ENCODE measurements at regions not wholly inside any gene's neighbourhood (a gene's known extent, or its start where the extent isn't known, plus 50 kb on each side); places are given as distances from the start of the nearest gene placed in this dataset.

DNA sequence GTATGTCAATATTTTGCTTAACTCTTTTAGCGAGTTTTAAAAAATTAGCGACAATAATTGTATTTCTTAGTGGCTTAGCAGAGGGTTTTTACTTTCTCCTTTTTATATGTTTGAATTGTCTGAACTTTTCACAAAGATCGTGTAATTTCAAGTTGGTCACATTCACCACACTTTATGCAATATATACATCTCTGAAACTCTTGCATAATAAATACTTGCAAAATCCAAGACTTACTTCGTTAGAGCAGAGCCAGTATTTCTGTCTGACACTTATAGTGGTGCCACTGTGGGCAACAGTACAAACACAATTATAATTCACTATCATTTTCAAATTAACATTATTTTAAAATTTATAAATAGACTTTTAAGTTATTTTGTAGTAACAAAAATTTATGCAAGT lies 62.0 kb downstream of the SUCNR1 start:
- DNase-seq (ENCODE audit: low read depth in 1 of 2, low spot score in 1 of 2), result no peak

DNA sequence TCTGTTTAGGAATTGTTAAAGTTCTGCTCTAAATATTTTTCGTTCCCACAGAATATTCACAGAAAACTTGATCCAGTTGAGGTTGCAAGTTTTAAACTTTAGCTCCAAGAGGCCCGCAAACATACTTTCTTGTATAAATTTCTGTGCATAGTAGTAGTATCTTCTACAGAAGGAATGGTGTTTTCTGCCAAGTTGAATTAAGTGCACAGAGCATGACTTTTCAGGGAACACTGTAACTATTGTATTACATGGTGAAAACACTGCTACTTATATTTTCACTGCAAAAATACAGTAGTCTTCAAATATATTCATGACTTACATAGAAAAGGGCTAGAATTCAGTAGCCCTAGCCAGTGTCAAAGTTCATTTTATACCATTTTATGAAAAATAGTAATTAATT lies 67.0 kb downstream of the SUCNR1 start:
- no peak for DNase-seq (ENCODE audit: low read depth in 1 of 2, low spot score in 1 of 2)

- DNase-seq (ENCODE audit: low read depth in 1 of 2, low spot score in 1 of 2), result no peak
Observed at GRCh38 chr3:151943539-151943938, 70.1 kb downstream of the SUCNR1 start.

- DNase-seq (ENCODE audit: low read depth in 1 of 2, low spot score in 1 of 2), result no peak
Observed at GRCh38 chr3:151944356-151944755, 70.9 kb downstream of the SUCNR1 start.

DNA sequence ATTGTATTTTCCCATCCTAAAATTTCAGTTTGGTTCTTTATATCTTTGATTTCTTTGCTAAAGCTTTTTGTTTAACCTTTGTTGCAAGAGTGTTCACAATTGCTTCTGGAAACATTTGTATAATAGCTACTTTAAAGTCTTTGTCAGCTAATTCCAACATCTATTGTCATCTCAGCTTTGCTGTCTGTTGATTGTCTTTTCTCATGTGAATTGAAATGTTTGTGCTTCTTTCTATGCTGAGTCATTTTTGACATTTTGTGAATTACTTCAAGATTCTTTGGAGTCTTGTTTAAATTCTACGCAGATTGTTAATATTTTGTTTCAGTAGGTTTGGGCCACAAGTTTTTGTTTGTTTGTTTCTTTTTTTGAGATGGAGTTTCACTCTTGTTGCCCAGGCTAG lies 73.2 kb downstream of the SUCNR1 start:
- DNase-seq (ENCODE audit: low read depth in 1 of 2, low spot score in 1 of 2), result no peak

DNA sequence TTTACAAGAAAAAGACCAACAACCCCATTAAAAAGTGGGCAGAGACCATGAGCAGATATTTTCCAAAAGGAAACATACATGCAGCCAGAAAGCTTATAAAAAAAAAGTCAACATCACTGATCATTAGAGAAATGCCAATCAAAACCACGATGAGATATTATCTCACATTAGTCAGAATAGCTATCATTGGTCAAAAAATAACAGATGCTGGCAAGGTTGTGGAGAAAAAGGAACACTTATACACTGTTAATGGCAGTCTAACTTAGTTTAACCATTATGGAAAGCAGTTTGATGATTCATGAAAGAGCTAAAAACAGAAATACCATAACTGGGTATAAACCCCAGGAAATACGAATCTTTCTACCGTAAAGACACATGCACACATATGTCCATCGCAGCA lies 76.3 kb downstream of the SUCNR1 start:
- DNase-seq (ENCODE audit: low read depth in 1 of 2, low spot score in 1 of 2), result no peak

DNA sequence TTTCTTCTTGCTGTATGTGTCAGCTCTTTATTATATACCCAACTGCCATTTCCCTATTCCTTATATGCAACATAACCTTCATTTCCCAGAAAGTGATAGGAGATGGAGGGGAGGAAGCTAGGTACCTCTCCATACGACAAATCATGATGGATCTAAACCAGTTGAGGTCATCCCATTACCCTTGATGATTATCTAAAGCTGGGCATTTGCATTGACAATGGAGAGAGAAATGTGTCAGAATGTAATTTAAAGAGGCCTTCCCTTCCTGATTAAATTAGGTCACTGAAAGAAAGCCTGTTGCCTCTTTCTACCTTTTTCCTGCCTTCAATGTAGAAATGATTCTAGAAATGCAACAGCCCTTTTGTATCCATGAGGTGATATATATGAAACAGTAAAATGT lies 81.9 kb downstream of the SUCNR1 start:
- no peak for DNase-seq (ENCODE audit: low read depth in 1 of 2, low spot score in 1 of 2)

GRCh38 chr3:151960961-151961580 lies 87.6 kb downstream of the SUCNR1 start:
- DNase-seq (ENCODE audit: low read depth in 1 of 2, low spot score in 1 of 2), result no peak

DNA sequence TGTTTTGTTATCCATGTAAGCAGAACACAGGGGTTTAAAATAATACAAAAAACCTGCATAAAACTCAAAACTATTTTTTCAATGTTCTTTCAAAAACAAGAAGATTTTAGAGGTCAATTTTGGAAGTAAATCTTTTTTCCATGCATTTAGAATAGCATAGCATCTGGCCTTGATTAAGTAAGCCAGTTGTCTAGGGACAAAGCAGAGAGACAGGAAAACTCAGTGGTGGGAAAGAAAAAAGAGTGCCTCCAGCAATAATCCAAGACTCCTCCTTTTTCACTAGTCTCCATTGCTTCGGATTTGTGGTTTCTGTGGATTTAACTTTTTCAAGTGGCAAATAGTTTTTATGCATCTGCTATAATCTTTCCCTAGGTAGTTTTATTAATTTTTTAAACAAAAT lies 88.9 kb downstream of the SUCNR1 start:
- no peak for DNase-seq (ENCODE audit: low read depth in 1 of 2, low spot score in 1 of 2)

DNA sequence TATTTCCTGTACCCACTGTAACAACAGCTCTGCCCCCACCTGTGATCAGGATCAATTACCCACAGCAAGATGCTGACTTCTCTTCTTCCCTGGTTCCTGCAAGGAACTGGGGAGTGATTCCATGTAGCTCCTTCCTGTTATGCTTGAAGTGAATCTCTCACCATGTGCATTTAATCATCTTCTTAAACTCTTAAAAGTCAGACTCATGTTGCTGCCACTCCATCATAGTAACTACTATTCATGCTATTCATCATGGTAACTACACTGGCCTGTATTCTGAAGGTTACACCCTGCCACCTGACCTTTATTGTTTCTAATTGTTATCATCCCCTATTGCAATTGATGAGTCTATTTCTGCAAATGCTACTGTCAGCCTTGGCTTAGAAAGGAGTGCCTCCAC lies 89.5 kb downstream of the SUCNR1 start:
- DNase-seq (ENCODE audit: low read depth in 1 of 2, low spot score in 1 of 2), result no peak

- no peak for DNase-seq (ENCODE audit: low read depth in 1 of 2, low spot score in 1 of 2)
Observed at GRCh38 chr3:151964743-151965142, 91.3 kb downstream of the SUCNR1 start.

- no peak for DNase-seq (ENCODE audit: low read depth in 1 of 2, low spot score in 1 of 2)
Observed at GRCh38 chr3:151969026-151969642, 95.7 kb downstream of the SUCNR1 start.

DNA sequence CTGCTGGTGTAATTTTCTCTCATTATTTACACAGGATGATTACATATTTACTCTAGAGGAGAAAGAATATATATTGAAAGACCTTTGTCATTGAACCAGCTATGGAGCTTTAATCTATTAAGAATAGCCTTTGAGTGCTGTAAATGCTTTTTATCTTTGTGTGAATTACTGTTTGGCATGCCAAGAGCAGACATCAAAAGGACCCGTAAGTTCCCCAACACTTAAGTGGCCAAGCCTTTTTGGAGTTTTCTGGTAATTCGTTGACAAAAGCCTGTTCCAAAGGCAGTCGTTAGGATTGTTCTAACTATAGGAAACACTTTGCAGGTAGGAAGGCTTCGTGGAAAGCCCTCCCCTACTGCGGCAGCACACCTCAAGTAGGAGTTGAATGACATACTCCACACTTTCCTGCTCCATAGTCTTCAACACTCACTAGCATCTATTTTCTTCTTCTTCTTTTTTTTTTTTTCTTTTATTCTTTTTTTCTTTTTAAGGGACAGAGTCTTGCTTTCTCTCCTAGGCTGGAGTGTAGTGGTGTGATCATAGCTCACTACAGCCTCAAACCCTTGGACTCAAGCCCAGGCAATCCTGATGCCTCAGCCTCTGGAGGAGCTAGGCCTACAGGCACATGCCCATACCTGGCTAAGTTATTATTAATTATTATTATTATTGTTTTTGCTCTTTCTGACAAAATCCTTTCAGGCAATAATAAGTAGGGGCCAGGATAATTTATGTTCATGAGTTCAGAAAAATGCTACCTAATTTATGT lies 98.6 kb downstream of the SUCNR1 start:
- no peak for DNase-seq (ENCODE audit: low read depth in 1 of 2, low spot score in 1 of 2)

GRCh38 chr3:151974067-151974466 lies 100.6 kb downstream of the SUCNR1 start:
- DNase-seq (ENCODE audit: low read depth in 1 of 2, low spot score in 1 of 2), result no peak

GRCh38 chr3:151976211-151977050 lies 103.0 kb downstream of the SUCNR1 start:
- no peak for DNase-seq (ENCODE audit: low read depth in 1 of 2, low spot score in 1 of 2)

DNA sequence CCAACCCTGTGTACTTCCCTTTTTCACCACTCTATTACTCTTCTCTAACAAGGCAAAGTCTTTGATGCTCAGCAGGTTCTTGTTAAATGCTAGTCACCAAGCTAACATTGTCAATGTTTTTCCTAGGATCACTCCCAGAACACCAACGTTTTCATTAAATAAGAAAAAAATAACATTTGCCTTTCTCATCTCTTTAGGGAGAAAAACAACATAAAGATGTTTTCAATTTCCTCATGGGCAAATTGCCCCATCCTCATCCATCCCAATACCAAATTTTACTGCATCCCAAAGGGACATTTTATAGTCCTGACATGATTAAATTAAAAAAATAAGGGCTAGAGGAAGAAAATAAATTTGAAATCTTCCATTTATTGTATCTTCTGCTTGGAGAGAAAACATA lies 106.5 kb downstream of the SUCNR1 start:
- no peak for DNase-seq (ENCODE audit: low read depth in 1 of 2, low spot score in 1 of 2)

DNA sequence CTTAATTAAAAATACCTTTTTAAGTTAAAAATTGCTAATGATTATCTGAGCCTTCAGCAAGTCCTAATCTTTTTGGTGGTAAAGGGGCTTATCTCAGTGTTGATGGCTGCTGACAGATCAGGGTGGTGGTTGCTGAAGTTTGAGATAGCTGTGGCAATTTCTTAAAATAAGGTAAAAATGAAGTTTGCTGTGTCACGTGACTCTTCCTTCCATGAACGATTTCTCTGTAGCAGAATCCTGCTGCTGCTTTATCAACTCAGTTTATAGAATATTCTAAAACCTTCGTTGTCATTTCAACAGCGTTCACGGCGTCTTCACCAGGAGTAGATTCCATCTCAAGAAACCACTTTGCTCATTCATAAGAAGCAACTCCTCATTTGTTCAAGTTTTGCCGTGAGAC lies 110.1 kb downstream of the SUCNR1 start:
- DNase-seq (ENCODE audit: low read depth in 1 of 2, low spot score in 1 of 2), result no peak

DNA sequence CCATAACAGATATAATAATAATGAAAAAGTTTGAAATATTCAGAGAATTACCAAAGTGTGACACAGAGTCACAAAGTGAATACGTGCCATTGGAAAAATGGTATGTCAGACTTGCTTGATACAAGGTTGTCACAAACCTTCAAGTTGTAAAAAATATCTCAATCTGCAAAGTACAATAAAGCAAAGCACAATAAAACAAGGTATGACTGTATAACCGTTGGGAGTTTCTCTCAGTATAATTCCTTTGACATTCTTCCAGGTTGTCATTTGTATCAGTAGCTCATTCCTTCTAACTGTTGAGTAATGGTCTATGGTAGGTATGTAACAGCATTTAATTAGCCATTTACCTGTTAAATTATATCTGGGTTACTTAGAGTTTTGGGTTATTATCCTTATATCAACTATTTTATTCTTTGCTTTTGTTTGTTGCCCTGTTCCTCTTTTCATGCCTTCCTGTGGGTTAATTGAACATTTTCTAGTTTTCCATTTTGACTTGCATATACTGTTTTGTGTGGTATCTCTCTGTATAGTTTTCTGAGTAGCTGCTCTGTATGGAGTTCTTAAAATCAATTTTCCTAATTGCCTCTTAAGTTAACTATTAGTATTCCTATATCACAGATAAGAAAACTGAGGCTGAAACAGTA lies 112.5 kb downstream of the SUCNR1 start:
- DNase-seq (ENCODE audit: low read depth in 1 of 2, low spot score in 1 of 2), result no peak

DNA sequence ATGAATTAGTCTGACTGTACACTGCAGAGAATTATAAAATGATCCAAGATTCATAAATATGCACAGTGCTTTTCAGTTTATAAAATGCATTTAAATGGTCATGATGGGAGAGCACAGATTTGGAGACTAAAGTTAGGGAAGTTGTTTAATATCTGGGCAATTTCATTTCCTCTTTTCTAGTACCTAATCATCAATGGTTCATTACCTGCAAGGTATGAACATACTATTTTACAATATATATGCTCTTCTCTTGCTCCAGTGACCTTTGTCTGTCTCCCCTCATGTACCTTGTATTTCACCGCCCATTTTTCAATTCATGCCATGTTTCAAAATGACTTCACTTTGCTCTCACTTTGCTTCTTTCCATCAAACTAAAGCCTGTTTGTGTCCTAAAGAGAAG lies 114.5 kb downstream of the SUCNR1 start:
- DNase-seq (ENCODE audit: low read depth in 1 of 2, low spot score in 1 of 2), result no peak

DNA sequence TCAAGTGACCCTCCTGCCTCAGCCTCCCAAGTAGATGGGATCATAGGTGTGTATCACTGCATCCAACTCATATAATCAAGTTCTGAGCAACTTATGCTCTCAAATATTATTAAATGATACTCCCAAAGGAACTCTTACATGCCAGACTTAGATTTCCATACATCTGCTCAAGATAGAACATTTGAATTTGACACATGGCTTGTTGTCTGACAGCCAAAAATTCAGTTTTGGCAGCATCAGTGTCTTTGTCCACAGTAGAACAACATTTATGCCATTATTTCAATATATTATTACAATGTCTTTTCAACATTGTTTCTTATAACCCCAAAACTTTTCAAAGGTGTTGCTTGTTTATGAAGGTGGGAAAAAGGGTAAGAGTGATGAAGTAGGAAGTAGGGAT lies 116.2 kb downstream of the SUCNR1 start:
- no peak for DNase-seq (ENCODE audit: low read depth in 1 of 2, low spot score in 1 of 2)

DNA sequence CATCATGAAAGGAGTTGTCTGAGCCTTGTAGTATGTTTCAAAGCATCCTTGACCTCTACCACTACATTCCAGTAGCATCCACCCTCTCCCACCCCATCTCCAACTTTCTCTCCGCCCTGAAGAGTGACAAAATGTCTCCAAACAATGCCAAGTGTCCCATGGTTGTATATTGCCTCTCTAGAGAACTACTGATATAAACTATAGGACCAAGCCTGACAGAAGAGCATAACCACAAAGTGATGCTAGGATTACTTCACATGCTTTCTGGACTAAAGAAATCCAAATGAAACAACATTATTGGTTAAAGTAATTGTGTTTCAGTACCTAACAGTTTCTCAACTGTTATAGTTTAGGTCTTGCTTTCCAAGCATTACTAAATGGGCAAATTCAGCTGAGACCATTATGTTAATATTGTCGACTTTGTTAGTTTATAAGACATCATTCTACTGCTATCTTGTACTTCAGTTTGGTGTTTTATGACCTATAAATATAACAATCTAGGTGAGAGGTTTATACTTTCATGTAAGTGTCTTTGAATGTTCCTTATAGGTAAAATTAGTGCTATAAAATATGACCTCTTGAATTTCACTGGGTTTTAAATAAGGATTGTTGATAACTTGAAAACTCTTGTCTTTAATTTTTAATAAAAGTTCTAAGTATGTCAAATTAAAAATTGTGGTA lies 117.4 kb downstream of the SUCNR1 start:
- DNase-seq (ENCODE audit: low read depth in 1 of 2, low spot score in 1 of 2), result no peak

Data from activated T-helper 1 cell treated with anti-CD3 and anti-CD28 coated beads, Interleukin-2, amount 50 U/mL, for 16 hours (primary cell).